ENCODE measurements at regions not wholly inside any gene's neighbourhood (a gene's known extent, or its start where the extent isn't known, plus 50 kb on each side); places are given as distances from the start of the nearest gene placed in this dataset.

DNA sequence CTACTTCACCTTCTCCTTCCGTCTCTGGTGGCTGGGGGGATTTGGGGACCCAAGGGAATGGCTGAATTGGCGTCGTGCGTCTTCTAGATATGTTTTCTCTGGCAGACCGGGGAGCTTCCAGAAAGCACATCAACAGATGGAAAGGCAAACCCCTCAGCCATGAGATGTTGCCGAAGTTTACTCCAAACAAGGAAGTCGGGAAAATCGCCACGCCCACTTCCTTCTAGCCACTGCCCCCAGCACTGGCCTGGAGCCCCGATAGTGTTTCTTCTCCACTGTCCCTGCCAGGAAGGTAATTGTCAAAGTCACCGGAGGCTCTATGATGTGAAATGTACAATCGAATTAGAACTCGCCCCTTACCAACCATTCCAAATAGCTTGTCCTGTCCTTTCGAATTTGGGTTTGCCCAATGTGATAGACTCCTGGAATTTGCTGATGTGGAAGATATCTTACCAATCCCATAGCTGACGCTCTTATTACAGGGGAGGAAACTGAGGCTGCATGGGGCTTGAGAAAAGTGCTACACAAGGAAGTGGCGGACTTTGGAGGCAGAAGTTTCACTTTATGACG is 191.0 kb downstream of the LSM5 start:
- 6% methylated on average over 17 of the region's 17 CpGs for WGBS (ENCODE audit: low lambda C conversion rate)
- Histone ChIP-seq H4K20me1 (ENCODE audit: insufficient read depth) (no peaks in the 10 kb centered on the region), H3K4me3 (ENCODE audit: low read depth in 2 of 2, low read length in 1 of 2) (peak overlapping the region; percentile 18 to 47; a peak in 3 of 4 replicates), H2AFZ (ENCODE audit: low read depth) (peak overlapping the region; percentile 56; the same call in 1 of the 2 replicates), H3K4me2 (peak overlapping the region; percentile 66), H3K4me1 (ENCODE audit: control insufficient read depth in 1 of 2, insufficient read depth in 2 of 2, low read depth in 1 of 2, low read length in 1 of 2) (no peaks in the 10 kb centered on the region), H3K9ac (no peak overlapping the region), H3K9me2 (no peaks in the 10 kb centered on the region), H3K36me3 (replicated peaks in 1 of 2; ENCODE audit: control insufficient read depth in 1 of 2, insufficient read depth in 2 of 2, low read length in 1 of 2) (no peaks in the 10 kb centered on the region), H3F3A (replicated peaks; ENCODE audit: insufficient read depth) (no peaks in the 10 kb centered on the region), H3K27me3 (ENCODE audit: insufficient read depth) (peaks cover 46% of the 10 kb centered on the region), H3K79me2 (ENCODE audit: insufficient read depth) (no peaks in the 10 kb centered on the region), H3K27ac (ENCODE audit: low read depth in 2 of 2, low read length in 1 of 2) (no peak overlapping the region), H3K9me3 (no peaks in the 10 kb centered on the region)
- DNase-seq = no peak
- ChIA-PET POLR2A (no interaction called here), CTCF (interaction anchor here (0.6 to 2.0 kb wide), 2 partner anchors 51 to 89 kb away, joined by 3 to 8 read pairs; no protein-coding TSS in a partner anchor)
- TF ChIP-seq TCF12 (IDR thresholded peaks at IDR 0.05) (no peak), FOXM1 (IDR thresholded peaks at IDR 0.05; ENCODE audit: low read depth) (no peak), NRF1 (IDR thresholded peaks at IDR 0.05; ENCODE audit: low read depth, low read length) (no peak), RXRA (IDR thresholded peaks at IDR 0.05; ENCODE audit: borderline replicate concordance, low read depth) (no peak), ELF1 (IDR thresholded peaks at IDR 0.05) (no peak), GABPA (IDR thresholded peaks at IDR 0.05; ENCODE audit: low read depth) (no peak), RAD21 (IDR thresholded peaks at IDR 0.05; ENCODE audit: low read length) (no peak), SIN3A (IDR thresholded peaks at IDR 0.05; ENCODE audit: borderline replicate concordance, low read depth, low read length) (no peak), EP300 (IDR thresholded peaks at IDR 0.05; ENCODE audit: borderline replicate concordance in 1 of 2, low read depth in 1 of 2, low read length in 1 of 2) (no peak), CTCF (IDR thresholded peaks at IDR 0.05) (no peak), USF1 (IDR thresholded peaks at IDR 0.05; ENCODE audit: borderline replicate concordance, low read depth) (no peak), RFX5 (IDR thresholded peaks at IDR 0.05; ENCODE audit: low read length) (no peak)
- TF ChIP-seq, protein P1, sequence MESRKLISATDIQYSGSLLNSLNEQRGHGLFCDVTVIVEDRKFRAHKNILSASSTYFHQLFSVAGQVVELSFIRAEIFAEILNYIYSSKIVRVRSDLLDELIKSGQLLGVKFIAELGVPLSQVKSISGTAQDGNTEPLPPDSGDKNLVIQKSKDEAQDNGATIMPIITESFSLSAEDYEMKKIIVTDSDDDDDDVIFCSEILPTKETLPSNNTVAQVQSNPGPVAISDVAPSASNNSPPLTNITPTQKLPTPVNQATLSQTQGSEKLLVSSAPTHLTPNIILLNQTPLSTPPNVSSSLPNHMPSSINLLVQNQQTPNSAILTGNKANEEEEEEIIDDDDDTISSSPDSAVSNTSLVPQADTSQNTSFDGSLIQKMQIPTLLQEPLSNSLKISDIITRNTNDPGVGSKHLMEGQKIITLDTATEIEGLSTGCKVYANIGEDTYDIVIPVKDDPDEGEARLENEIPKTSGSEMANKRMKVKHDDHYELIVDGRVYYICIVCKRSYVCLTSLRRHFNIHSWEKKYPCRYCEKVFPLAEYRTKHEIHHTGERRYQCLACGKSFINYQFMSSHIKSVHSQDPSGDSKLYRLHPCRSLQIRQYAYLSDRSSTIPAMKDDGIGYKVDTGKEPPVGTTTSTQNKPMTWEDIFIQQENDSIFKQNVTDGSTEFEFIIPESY (IDR thresholded peaks at IDR 0.05; ENCODE audit: borderline replicate concordance, low read depth) = no peak

All from SK-N-SH (cell line).